ENCODE measurements at regions not wholly inside any gene's neighbourhood (a gene's known extent, or its start where the extent isn't known, plus 50 kb on each side); places are given as distances from the start of the nearest gene placed in this dataset.

DNA sequence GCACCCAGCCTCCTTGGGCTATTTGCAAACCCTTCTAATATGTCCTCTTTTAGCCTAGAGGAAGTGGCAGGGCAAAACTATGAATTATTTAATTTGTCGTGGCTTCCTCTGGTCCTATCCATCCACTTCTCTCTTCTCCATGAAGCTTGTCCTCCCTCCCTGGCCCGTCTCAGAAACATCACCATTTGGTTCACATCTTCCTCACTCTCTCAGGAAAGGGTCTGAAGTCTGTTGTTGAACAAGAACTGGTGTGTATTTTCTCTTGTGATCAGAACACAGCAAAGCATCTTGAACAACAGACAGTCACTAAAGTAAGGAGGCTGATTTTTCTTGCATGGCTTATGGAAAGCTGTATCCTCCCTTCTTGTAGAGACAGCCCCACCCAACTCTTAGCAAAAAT lies 550.1 kb upstream of the NRP1 start:
- TF ChIP-seq CTCF (IDR thresholded peaks at IDR 0.05; ENCODE audit: low read depth, low read length, poor library complexity, severe bottlenecking) (no peak), EZH2phosphoT487 (IDR thresholded peaks at IDR 0.05; ENCODE audit: borderline replicate concordance, low read length) (no peak)
- no peaks in the 10 kb centered on the region for H3K36me3 ChIP-seq (ENCODE audit: control insufficient read depth, low read length)
- H3K9me2 ChIP-seq (replicated peaks; ENCODE audit: control insufficient read depth, low read length) = no peaks in the 10 kb centered on the region
- no peaks in the 10 kb centered on the region for H3K9me3 ChIP-seq (ENCODE audit: control insufficient read depth, insufficient read depth, low read length)
- no peaks in the 10 kb centered on the region for H3K27me3 ChIP-seq (ENCODE audit: control insufficient read depth, low read length)
- H4K20me1 ChIP-seq (ENCODE audit: control insufficient read depth, insufficient read depth, low read depth, low read length) = no peaks in the 10 kb centered on the region
- no peaks in the 10 kb centered on the region for H3K4me1 ChIP-seq (ENCODE audit: control insufficient read depth, low read length)
- H3K27ac ChIP-seq (ENCODE audit: low read depth, low read length) = no peak overlapping the region
- no peaks in the 10 kb centered on the region for H3F3A ChIP-seq (ENCODE audit: control insufficient read depth, insufficient read depth)
- H3K4me2 ChIP-seq (ENCODE audit: low read length) = no peak overlapping the region
- H3K79me2 ChIP-seq (ENCODE audit: control insufficient read depth, low read length) = no peaks in the 10 kb centered on the region
- no peak overlapping the region for H3K4me3 ChIP-seq (ENCODE audit: low read length)

GRCh38 chr10:33883881-33884280 lies 549.4 kb upstream of the NRP1 start:
- Histone ChIP-seq H3K27ac (ENCODE audit: low read depth, low read length) (no peak overlapping the region), H3K79me2 (ENCODE audit: control insufficient read depth, low read length) (no peaks in the 10 kb centered on the region), H3K4me3 (ENCODE audit: low read length) (no peak overlapping the region), H3K4me2 (ENCODE audit: low read length) (no peak overlapping the region), H3K4me1 (ENCODE audit: control insufficient read depth, low read length) (no peaks in the 10 kb centered on the region), H3K9me2 (replicated peaks; ENCODE audit: control insufficient read depth, low read length) (no peaks in the 10 kb centered on the region), H4K20me1 (ENCODE audit: control insufficient read depth, insufficient read depth, low read depth, low read length) (no peaks in the 10 kb centered on the region), H3F3A (ENCODE audit: control insufficient read depth, insufficient read depth) (no peaks in the 10 kb centered on the region), H3K9me3 (ENCODE audit: control insufficient read depth, insufficient read depth, low read length) (no peaks in the 10 kb centered on the region), H3K27me3 (ENCODE audit: control insufficient read depth, low read length) (no peaks in the 10 kb centered on the region), H3K36me3 (ENCODE audit: control insufficient read depth, low read length) (no peaks in the 10 kb centered on the region)
- no peak for TF ChIP-seq CTCF (IDR thresholded peaks at IDR 0.05; ENCODE audit: low read depth, low read length, poor library complexity, severe bottlenecking)
- TF ChIP-seq EZH2phosphoT487 (IDR thresholded peaks at IDR 0.05; ENCODE audit: borderline replicate concordance, low read length) = no peak

DNA sequence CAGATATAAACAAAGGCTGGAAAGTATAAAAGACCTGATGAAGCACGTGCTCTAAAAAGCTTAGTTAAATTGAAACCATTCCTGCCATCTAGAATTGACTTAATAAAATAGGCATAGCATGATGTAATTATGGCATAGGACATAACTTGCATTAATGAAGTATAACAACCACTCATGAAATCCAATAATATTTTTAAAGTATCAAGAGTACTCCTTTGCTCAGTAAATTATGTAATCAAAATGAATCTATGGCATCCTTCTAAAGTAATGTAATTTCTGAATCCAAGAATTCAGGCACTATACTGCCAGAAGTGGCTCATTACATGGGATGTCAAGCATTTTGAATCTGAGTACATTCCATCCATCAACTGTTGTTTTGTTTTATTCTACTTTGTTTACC lies 548.5 kb upstream of the NRP1 start:
- Histone ChIP-seq H3K4me2 (ENCODE audit: low read length) (no peak overlapping the region), H3K4me1 (ENCODE audit: control insufficient read depth, low read length) (no peaks in the 10 kb centered on the region), H3K9me2 (replicated peaks; ENCODE audit: control insufficient read depth, low read length) (no peaks in the 10 kb centered on the region), H3K36me3 (ENCODE audit: control insufficient read depth, low read length) (no peaks in the 10 kb centered on the region), H3K9me3 (ENCODE audit: control insufficient read depth, insufficient read depth, low read length) (no peaks in the 10 kb centered on the region), H4K20me1 (ENCODE audit: control insufficient read depth, insufficient read depth, low read depth, low read length) (no peaks in the 10 kb centered on the region), H3K79me2 (ENCODE audit: control insufficient read depth, low read length) (no peaks in the 10 kb centered on the region), H3F3A (ENCODE audit: control insufficient read depth, insufficient read depth) (no peaks in the 10 kb centered on the region), H3K27me3 (ENCODE audit: control insufficient read depth, low read length) (no peaks in the 10 kb centered on the region), H3K27ac (ENCODE audit: low read depth, low read length) (no peak overlapping the region), H3K4me3 (ENCODE audit: low read length) (no peak overlapping the region)
- TF ChIP-seq EZH2phosphoT487 (IDR thresholded peaks at IDR 0.05; ENCODE audit: borderline replicate concordance, low read length) = no peak
- TF ChIP-seq CTCF (IDR thresholded peaks at IDR 0.05; ENCODE audit: low read depth, low read length, poor library complexity, severe bottlenecking) = no peak

GRCh38 chr10:33880291-33880690 lies 545.8 kb upstream of the NRP1 start:
- Histone ChIP-seq H3K4me1 (ENCODE audit: control insufficient read depth, low read length) (no peaks in the 10 kb centered on the region), H3K4me2 (ENCODE audit: low read length) (no peak overlapping the region), H3K36me3 (ENCODE audit: control insufficient read depth, low read length) (no peaks in the 10 kb centered on the region), H4K20me1 (ENCODE audit: control insufficient read depth, insufficient read depth, low read depth, low read length) (no peaks in the 10 kb centered on the region), H3K79me2 (ENCODE audit: control insufficient read depth, low read length) (no peaks in the 10 kb centered on the region), H3F3A (ENCODE audit: control insufficient read depth, insufficient read depth) (no peaks in the 10 kb centered on the region), H3K27me3 (ENCODE audit: control insufficient read depth, low read length) (no peaks in the 10 kb centered on the region), H3K4me3 (ENCODE audit: low read length) (no peak overlapping the region), H3K9me3 (ENCODE audit: control insufficient read depth, insufficient read depth, low read length) (no peaks in the 10 kb centered on the region), H3K27ac (ENCODE audit: low read depth, low read length) (no peak overlapping the region), H3K9me2 (replicated peaks; ENCODE audit: control insufficient read depth, low read length) (no peaks in the 10 kb centered on the region)
- no peak for TF ChIP-seq CTCF (IDR thresholded peaks at IDR 0.05; ENCODE audit: low read depth, low read length, poor library complexity, severe bottlenecking)
- no peak for TF ChIP-seq EZH2phosphoT487 (IDR thresholded peaks at IDR 0.05; ENCODE audit: borderline replicate concordance, low read length)
